EL (cell line): ENCODE measurements at regions not wholly inside any gene's neighbourhood (a gene's known extent, or its start where the extent isn't known, plus 50 kb on each side); places are given as distances from the start of the nearest gene placed in this dataset.
"Not testable (repeated sequence)": the region's sequence is repeated elsewhere in the genome, so short reads cannot be mapped to it uniquely, and the experiment has no call there.

Experiments used
- DNase-seq: peaks from one replicate; pipeline ENCODE4 v3.0.0-alpha.2; 2016

GRCh38 chr12:88736031-88736430, 155.8 kb upstream of the KITLG start:
- no peak for DNase-seq

GRCh38 chr12:88733008-88733407, 152.7 kb upstream of the KITLG start:
- DNase-seq: no peak

- no peak for DNase-seq
Measured at GRCh38 chr12:88729196-88729595, 148.9 kb upstream of the KITLG start.

- DNase-seq: peak; percentile 64
Measured at GRCh38 chr12:88726806-88727720, 146.8 kb upstream of the KITLG start.

GRCh38 chr12:88725592-88726143, 145.4 kb upstream of the KITLG start:
- no peak for DNase-seq

GRCh38 chr12:88723219-88723618, 142.9 kb upstream of the KITLG start:
- DNase-seq: peak; percentile 39

GRCh38 chr12:88720785-88721650, 140.7 kb upstream of the KITLG start:
- DNase-seq: no peak

GRCh38 chr12:88720231-88720630, 140.0 kb upstream of the KITLG start:
- no peak for DNase-seq

GRCh38 chr12:88717188-88717587, 136.9 kb upstream of the KITLG start:
- DNase-seq: no peak

GRCh38 chr12:88716240-88716639, 136.0 kb upstream of the KITLG start:
- no peak for DNase-seq

- DNase-seq: no peak
Measured at GRCh38 chr12:88715673-88716072, 135.4 kb upstream of the KITLG start.

- DNase-seq: not testable (repeated sequence)
Measured at GRCh38 chr12:88714263-88714882, 134.1 kb upstream of the KITLG start.

GRCh38 chr12:88707800-88708199, 127.5 kb upstream of the KITLG start:
- no peak for DNase-seq

GRCh38 chr12:88706286-88706685, 126.0 kb upstream of the KITLG start:
- DNase-seq: no peak

- peak; percentile 70 for DNase-seq
Measured at GRCh38 chr12:88703790-88704189, 123.5 kb upstream of the KITLG start.

GRCh38 chr12:88698471-88698870, 118.2 kb upstream of the KITLG start:
- no peak for DNase-seq

- peak; percentile 9 for DNase-seq
Measured at GRCh38 chr12:88693837-88694445, 113.7 kb upstream of the KITLG start.

GRCh38 chr12:88691811-88692210, 111.5 kb upstream of the KITLG start:
- no peak for DNase-seq

GRCh38 chr12:88684610-88685009, 104.3 kb upstream of the KITLG start:
- DNase-seq: no peak

GRCh38 chr12:88684170-88684569, 103.9 kb upstream of the KITLG start:
- no peak for DNase-seq

- DNase-seq: no peak
Measured at GRCh38 chr12:88683628-88684027, 103.4 kb upstream of the KITLG start.

- DNase-seq: no peak
Measured at GRCh38 chr12:88681271-88681670, 101.0 kb upstream of the KITLG start.

GRCh38 chr12:88677464-88677863, 97.2 kb upstream of the KITLG start:
- no peak for DNase-seq
